Muscle of back (tissue), 3 donors: ENCODE measurements at regions not wholly inside any gene's neighbourhood (a gene's known extent, or its start where the extent isn't known, plus 50 kb on each side); places are given as distances from the start of the nearest gene placed in this dataset.
A peak's percentile ranks its signal among the peaks of the same experiment; 100 is the strongest.

Source experiments
- DNase-seq, 3 donors: peaks; one replicate each; pipeline versions ENCODE4 v3.0.0 to v3.0.0-alpha.2; 2013

- DNase-seq: no peak
Measured at GRCh38 chr12:67498991-67499390, 149.6 kb upstream of the DYRK2 start.

GRCh38 chr12:67501362-67501761 is 147.2 kb upstream of the DYRK2 start:
- no peak for DNase-seq

DNA sequence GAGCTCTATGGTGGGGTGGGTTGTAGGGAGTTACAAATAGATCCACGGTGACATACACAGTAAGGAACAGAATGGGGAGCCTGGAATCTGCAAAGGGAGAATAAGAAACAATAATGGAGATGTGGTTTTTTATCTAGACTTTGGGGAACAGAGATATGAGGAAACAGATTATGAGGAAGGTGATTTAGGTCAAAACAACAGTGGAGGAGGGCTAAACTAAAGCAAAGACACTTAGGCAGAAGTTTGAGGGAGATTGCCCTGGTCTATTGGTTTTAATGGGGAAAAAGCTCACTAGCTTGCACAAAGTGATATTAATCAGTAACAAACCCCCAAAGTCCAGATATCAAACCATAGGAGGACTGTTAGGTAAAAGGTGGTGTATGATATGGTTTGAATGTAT is 144.5 kb upstream of the DYRK2 start:
- DNase-seq: no peak

DNA sequence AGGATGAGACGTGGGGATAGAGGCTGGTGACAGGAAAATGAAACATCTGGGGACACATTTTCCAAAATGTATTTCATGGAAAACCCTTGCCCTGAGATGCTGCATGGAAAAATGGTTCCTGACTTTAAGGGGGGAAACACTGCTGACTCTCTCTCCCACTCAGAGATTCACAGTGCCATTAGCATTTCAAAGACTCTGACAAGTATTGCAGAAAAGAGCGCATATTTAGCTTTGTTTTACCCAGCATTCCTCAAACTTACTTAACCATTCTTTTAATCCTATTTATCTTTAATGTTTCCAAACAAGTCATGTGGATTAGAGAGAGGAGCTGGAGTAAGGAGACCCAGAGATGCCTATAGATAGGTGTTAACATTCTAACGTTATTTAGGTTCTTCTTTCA is 141.8 kb upstream of the DYRK2 start:
- DNase-seq: no peak

DNA sequence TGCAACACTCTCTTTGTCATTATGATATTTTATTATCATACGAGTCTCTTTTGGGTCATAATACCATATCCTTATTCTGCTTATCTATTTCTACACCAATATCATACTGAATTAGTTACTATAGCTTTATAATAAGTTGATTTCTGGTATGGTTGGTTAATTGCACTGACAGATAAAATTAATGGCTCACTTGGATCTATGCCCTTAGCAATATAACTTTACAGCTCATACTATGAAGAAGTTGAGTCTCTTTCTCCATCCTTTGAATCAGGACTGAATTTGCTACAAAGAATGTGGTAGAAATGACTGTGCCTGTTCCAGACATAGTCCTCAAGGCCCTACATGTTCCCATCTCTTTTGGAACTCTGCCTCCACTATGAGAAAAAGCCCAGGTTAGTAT is 139.7 kb upstream of the DYRK2 start:
- no peak for DNase-seq

DNA sequence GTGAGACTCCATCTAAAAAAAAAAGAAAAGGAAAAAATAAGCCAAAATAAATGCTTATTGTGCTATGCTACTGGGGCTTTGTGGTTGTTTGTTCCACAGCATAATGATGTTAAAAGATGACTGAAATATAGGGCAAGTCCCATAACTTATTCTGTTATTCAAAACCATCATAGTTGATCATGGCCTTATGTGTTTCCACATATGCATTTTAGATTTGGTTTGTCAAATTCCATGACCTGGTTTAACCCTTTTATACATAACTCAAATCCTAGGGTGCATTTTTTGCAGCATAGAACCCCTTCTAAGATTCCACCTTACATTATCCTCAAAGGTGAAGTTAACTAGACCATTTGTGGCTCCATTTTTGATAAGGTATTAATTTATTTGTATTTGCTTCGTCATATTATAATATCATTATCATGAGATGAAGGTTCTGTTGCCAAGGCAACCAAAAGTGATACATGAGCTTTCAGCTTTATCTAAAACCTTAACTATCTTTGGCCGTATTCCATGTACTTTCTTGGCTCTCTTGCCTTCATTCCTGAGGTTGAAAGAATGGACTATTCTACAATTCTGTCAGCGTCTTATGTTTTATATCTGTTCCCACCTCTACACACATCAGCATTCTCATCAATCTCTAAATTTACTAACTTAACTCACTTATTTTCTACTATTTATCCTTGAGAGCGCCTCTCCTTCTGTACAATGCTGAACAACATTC is 138.7 kb upstream of the DYRK2 start:
- peak in 1 of 3 donors; percentile 34 for DNase-seq

DNA sequence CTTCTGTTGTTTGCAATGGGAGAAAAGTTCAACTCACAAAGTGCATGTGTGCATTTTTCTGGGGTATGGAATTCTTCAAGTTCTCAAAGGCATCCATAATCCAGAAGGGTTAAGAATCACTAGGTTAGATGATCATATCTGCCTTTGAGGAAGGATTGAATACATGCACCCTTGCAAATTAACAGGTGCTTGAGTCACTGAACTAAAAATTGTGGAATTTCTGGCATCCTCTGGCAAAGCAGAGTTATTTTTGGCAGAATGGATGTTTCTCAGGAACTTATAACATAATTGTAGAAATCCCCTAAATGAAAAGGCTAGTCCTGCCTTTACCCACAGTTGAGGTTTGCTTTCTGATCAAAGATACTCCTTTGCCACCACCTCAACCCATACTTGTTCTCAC is 136.5 kb upstream of the DYRK2 start:
- DNase-seq: no peak

GRCh38 chr12:67514502-67514901 is 134.0 kb upstream of the DYRK2 start:
- no peak for DNase-seq

DNA sequence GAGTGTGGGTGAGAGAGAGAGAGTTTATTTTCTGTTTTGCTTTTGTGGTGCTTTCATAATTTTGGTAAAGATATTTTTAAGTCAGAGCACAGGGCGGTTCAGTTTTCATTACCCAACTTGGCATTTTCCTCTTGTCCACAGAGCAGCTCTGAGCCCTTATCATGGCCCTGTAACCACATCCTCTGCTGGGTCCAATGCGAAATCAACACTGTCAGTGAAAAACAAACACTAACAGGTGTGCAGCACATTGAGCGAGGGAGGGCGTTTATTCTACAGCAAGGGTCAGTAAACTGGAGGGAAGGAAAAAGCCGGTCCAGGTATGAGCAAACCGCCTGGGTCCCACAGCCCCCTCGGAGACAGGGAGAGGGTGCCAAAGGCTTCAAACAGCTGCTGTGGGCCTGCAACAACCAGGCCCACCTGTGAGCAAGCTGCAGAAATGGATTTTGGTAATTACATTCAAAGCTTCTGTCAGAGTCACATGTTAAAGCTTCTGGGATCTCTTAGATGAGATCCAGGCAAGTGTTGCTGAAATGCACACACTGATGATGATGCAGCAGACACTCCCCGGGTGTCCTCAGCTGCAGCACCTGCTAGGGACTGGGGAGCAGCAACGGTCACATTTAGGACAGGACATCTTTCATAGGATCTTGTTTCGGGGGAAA is 132.7 kb upstream of the DYRK2 start:
- DNase-seq: no peak

DNA sequence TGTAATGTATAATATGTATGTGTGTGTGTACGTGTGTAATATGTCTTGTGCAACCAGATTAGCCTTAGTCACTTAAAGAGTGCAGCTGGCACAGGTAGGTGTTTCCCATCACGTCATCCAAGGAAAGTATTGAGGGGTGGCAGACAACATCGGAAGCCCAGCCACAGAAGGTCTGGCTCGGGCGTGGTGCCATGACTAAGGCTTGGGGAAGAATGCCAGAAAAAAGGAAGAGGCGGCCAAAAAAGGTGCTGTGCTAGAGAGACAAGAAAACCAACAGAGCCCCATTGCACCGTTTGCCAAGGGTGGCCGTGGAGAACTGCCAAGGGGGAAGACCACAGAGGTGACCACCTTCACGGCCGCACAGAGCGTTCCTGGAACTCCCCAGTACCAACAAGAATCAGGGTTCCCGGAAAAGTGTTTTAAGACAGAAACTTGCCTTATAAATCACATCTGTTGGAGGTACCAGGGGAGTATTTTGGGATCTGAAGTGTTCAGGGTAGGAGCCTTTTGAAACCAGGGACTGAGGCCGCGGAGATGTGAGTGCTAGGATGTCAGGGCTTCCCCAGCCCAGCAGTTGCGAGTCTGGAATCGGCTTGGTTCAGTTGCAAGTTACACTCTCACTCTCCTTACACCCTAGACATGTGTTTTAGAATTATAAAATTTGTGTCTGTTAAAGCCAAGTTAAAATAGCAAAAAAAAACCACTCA is 131.2 kb upstream of the DYRK2 start:
- peak in 1 of 3 donors; percentile 32 for DNase-seq

DNA sequence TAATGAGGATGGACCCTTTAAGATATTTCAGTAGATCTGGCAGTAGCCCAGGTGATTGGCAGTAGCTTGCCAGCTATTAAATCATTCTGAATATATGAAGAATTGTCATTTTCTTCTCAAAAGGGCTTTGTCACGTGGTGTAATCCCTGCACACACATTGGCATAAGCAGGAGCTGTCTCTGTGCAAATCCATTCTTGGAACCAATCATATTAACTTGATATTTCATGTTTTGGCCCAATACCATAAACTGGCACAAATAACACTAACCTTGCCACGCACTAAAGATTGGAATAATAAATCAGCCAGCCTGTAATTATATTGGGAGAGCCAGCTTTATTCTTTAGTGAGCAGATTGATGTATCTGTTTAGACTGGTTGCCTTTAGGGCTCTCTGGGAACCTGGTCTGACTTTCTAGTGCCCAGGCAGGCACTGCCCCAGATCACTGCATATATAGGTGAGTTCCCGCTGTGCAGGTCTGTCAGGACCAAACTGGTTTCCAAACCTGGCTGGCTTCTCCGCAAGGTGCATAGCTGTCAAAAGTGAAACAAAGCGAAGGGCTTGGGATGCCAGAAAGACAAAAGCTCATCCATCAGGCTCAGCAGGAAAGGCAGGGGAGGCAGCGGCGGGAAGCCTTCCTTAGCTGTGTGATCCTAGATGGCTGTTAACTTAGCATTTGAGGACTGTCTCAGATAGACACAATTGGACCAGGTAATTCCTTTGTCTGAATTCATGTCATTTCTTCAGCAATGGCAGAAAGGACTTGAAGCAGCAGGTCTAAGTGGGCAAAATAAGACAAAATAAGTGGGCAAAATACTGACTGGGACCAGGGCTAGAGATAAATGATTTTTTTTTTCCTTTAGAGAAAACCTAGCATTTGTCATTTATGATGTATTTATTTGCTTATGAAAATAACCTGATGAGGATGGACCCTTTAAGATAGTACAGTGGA is 128.8 kb upstream of the DYRK2 start:
- DNase-seq: no peak

- no peak for DNase-seq
Measured at GRCh38 chr12:67520606-67521005, 127.9 kb upstream of the DYRK2 start.

DNA sequence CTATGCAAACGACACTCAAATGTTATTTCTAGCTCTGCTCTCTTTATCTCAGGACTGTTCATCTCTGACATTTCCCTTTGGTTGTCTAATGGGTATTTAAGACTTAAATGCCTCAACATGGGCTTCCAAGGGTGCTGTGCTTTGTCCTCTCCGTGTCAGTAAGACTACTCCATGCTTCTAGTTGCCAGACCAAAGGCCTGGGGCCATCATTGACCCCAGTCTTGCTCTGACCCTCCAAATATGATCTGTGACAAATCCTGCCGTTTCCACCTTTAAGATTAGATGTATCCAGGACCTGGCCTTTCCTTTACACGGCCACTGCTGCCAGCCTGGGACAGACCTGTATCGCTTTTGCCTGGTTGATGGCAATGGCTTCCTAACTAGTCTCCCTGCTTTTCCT is 126.3 kb upstream of the DYRK2 start:
- DNase-seq: no peak

GRCh38 chr12:67523538-67523937 is 125.0 kb upstream of the DYRK2 start:
- no peak for DNase-seq

DNA sequence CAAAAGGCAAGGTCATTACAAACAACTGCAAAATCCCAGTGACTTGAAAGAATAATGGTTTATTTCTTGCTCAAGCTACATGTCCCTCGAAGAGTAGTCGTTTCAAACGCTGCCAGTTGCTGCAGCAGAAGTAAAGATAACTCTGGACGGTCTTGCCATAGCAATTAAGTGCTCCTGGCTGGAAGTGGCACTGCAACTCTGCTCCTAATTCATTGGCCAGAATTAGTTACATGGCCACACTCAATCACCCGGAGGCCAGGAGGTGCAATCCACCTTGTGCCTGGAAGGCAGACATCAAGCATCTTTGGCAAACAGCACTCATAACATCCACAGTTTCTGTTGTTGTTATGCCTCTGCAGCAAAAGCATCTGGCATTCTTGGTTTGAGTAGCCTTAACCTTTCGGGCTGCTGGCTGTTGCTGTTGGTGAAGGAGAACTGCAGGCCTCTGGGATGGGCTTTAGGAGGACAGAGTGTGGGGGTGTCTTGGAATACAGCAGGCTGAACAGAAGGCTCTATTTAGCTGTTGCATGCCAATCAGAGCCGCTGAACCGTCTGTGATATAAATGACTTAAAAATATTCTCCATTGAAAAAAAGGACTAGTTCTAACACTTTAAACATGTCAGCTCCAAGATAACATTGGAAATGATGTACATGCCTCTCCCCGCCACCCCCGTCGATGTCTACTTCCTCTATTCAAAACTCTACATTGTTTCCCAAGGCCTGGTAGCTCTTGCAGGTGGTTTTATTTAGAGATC is 123.5 kb upstream of the DYRK2 start:
- no peak for DNase-seq

DNA sequence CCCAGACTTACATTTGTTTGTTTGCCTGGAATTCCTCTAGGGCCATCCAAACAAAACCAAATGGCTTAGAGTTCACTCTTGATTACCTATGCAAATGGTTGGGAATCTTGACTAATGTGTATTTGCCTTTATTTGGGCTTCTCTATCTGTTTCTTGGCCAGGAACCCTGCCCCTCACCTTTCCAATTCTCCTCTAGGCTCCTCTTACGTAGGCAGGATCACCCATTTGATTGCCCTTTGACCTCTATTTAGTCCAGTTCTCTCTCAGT is 123.0 kb upstream of the DYRK2 start:
- DNase-seq: no peak

DNA sequence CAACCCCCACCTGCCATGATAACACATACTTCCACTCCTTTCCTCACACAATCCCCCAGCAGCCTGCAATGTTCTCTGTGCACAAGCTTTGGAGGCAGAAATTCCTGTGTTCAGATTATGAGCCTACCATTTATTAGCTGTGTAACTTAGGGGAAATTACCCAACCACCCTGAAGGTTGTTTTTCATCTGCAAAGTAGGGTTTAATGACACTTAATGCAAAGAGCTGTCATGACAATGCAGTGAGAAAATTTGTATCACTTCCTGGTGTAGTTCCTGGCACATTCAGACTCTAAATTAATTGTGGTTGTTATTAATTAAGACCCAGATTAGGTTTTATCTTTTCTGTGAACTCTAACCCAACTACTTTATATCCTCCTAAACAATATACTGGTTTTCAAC is 122.4 kb upstream of the DYRK2 start:
- no peak for DNase-seq

- no peak for DNase-seq
Measured at GRCh38 chr12:67531051-67531450, 117.5 kb upstream of the DYRK2 start.

DNA sequence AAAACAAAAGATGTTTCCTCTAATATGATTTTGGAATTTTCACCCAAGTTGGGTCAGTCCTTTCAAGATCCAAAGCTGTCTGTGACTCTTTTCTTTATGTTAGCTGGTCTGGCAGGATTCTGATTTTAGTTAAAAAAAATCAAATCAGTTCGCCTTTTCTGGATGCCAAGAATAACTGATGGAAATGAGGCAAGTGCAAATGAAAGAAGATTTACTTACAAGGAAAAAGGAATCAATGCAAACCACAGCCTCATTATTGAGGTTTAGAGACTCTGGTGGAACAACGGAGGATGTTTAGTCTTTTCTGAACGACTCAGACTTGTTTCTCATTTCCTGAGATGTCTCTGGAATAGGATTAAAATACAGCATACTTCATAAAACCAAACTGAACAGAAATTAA is 117.0 kb upstream of the DYRK2 start:
- DNase-seq: no peak

DNA sequence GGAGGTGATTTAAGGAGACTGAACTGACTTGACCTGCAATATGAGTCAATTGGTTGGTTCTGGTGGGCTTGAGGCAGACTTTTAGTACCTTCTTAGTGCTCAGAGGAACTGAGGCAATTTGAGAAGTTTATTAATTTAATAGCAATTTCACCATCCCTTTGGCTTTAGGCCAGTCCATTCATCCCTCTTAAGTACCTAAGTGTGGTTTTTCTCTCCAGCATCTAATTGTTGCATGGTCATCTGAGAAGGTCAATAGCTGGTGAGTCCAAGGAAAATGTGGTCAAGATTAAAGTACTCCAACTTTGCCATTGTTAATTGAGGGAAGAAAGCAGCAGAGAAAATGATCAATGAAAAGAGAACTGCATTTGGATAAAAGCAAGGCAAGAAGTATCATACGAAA is 115.4 kb upstream of the DYRK2 start:
- DNase-seq: no peak

- DNase-seq: no peak
Measured at GRCh38 chr12:67534046-67534445, 114.5 kb upstream of the DYRK2 start.

GRCh38 chr12:67534681-67535080 is 113.9 kb upstream of the DYRK2 start:
- peak; percentile 59 to 85 (median 61) for DNase-seq
